NCI-H146 (cell line): ENCODE measurements at regions not wholly inside any gene's neighbourhood (a gene's known extent, or its start where the extent isn't known, plus 50 kb on each side); places are given as distances from the start of the nearest gene placed in this dataset.

Experiments used
- DNase-seq: peaks from one replicate; lab custom pipeline; 2025; lab: John Stamatoyannopoulos, UW

DNA sequence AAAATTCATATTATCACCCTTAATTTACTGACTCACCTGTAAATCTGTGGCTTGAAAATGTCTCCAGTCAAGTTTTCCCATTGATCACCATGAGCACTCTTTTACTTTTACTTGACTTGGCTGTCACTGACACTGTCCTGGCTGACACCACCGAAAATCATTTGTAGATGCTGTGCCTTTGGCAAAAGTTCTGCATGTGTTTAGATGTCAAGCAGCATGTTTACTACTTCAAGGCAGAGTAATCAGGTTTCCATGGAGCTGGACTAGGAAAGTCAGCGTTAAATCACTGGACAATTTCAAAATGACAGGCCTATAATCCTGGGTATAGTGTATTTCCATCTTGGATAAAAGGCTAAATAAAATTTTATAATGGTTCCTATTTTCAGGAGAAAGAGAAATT, 1530.6 kb upstream of the CDH6 start:
- no peak for DNase-seq

DNA sequence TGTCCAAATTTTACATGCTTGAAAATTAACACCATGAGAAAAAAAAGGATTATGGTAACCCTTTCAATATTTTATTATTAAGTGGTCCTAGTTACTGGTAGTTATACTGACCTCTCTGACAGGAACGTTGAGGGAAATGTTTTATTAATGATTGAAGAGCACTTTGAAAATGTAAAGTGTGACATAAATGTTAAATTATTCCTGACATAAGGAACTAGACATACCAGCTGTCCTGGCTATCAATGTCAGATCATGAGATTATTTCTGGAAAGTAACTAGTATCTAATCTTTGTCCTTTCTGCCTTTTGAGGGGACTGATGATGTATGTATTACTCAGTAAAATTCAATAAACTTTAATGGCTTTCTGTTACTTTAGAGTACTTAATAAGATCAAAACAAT, 1538.5 kb upstream of the CDH6 start:
- DNase-seq = no peak

DNA sequence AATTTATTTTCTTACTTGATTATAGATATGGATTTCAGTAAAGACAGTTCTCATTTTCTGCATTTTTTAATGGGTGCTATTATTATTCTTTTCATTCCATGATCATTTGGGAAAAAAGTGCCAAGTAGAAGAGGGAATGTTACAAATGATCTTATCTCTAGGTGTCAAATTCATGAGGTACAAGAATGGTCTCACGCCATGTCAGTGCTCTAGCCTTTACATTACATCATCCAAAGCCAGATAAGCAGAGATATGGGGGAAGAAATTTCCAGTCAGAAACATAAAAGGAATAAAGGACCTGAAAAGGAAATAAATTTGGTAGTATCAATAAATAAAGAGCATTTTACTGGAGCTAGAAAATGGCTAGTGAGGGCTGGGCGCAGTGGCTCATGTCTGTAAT, 1544.2 kb upstream of the CDH6 start:
- DNase-seq = no peak

DNA sequence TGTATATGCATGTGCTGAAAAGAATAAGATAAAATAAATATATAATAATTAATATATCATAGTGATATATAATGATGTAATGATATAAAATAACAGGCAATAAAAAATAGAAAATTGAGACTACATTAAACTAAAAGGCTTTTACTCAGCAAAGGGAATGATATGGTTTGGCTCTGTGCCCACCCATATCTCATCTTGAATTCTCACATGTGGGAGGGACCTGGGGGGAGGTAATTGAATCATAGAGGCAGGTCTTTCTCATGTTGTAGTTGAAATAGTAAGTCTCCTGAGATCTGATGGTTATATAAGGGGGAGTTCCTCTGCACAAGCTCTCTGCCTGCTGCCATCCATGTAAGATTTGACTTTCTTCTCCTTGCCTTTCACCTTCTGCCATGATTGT, 1550.9 kb upstream of the CDH6 start:
- no peak for DNase-seq

- DNase-seq = no peak
Observed at GRCh38 chr5:29614206-29614605, 1579.3 kb upstream of the CDH6 start.

DNA sequence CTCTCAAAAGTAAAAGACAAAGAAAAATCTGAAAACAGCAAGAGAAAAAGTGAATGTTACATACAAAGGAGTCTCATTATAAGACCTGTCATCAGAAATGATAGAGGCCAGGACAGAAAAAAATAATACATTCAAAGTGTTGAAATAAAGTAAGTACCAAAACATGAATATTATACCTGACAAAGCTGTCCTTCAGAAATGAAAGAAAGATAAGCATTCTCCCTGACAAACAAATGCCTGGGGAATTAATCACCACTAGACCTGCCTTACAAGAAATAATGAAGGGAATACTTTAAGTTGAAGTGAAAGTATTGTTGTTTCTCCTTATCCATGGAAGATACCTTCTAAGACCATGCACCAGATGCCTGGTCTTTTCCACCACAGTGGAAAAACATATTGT, 1605.2 kb upstream of the CDH6 start:
- DNase-seq = no peak

DNA sequence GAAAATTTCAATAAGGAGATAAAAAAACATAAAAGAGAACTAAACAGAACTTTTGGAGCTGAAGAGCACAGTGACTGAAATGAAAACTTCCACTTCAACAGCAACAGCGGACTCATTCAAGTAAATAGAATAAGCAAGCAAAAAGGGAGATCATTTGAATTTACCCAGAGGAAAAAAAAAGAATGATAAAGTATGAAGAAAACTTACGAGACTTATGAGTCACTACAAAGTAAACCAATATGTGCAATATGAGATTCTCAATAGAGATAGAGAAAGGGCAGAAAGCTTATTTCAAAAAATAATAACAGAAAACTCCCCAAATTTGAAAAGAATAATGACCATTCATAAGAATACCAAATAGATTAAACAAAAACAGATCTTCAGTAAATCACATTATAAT, 1605.7 kb upstream of the CDH6 start:
- no peak for DNase-seq

GRCh38 chr5:29568028-29568427, 1625.5 kb upstream of the CDH6 start:
- no peak for DNase-seq

GRCh38 chr5:29561564-29561963, 1631.9 kb upstream of the CDH6 start:
- DNase-seq = no peak

GRCh38 chr5:29550523-29550922, 1643.0 kb upstream of the CDH6 start:
- no peak for DNase-seq

DNA sequence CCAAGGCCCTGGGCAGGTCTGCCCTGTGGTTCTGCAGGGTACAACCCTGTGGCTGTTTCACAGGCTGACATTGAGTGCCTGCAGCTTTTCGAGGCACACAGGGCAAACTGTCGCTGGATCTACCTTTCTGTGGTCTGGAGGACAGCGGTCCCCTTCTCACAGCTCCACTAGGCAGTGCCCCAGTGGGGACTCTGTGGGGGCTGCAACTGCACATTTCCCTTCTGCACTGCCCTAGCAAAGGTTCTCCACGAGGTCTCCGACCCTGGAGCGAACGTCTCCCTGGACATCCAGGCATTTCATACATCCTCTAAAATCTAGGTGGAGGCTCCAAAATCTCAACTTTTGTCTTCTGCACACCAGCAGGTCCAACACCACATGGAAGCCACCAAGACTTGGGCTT, 1645.2 kb upstream of the CDH6 start:
- no peak for DNase-seq

DNA sequence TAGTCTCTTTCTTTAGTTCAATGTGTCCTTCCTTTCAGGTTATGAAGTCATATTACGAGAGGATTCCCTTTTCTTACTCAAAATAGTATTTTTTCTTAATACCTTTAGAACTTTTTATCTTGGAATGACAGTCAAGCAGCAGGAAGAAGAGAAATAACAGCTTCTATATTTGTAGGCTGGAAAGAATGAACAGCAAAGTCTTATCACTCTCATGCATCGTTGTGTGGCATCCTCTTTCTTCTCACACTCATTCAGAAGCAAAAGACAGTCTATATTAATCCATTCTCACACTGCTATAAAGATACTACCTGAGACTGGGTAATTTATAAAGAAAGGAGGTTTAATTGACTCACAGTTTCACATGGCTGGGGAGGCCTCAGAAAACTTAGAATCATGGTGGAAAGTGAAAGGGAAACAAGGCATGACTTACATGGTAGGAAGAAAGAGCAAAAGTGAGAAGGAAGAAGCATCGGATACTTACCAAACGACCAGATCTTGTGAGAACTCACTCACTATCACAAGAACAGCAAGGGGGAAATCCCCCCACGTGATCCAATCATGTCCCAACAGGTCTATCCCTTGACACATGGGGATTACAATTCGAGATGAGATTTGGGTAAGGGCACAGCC, 1646.1 kb upstream of the CDH6 start:
- no peak for DNase-seq

GRCh38 chr5:29543501-29543900, 1650.0 kb upstream of the CDH6 start:
- DNase-seq = no peak

DNA sequence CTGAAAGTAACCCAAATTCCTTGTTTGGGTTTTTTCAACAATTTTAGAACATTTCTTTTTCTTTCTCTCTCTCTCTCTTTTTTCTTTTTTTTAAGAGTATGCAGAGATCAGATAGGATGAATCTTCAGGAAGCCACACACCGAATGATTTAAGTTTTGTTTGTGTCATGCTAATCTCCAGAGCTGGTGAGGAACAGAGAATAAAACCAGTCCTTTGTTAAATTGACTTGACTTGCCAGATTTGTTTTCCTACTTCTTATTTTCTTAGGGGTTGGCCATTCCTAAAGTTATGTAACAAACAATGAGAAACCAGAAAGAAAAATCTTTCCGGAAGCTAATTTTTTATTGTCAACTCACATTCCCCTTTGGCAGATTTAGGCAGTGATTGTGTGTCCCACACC, 1669.3 kb upstream of the CDH6 start:
- DNase-seq = no peak

- DNase-seq = peak; percentile 32
Observed at GRCh38 chr5:29518176-29518575, 1675.3 kb upstream of the CDH6 start.

GRCh38 chr5:29516224-29516623, 1677.3 kb upstream of the CDH6 start:
- DNase-seq = no peak

DNA sequence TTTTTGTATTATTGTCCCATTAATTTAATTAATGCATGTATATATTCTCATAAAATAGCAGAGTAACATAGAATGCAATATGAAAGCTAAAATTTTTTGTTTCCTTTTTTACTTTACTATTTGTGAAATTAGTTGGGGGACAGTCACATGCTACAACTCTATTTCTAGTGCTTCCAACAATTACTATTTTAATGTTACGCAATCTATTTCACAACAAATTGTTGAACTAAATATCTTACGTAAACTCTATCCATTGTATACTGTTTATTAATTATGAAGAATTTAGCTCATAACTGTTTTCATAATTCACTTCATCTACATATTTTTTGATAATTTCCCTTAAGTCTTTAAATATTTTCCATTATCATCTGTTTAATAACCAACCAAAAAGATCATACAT, 1685.4 kb upstream of the CDH6 start:
- no peak for DNase-seq

GRCh38 chr5:29504411-29504810, 1689.1 kb upstream of the CDH6 start:
- DNase-seq = no peak

DNA sequence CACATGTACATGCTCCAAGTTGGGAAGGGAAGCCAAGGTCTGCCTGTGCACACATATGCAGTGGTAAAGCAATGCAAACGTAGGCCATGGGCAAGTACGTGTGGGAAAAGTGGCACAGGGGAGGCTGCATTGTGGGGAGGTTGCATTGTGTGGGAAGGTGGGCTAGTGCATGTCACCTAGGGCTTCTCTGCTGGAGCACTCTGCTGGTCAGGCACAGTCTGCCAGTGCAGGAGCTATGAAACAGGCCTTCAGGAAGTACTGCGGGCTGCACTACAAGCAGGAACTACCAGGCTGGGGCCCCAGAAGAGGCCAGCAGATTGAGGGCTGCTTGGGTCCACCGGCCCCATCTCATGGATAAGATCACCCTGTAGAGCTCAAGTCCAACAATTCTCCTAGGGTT, 1694.6 kb upstream of the CDH6 start:
- DNase-seq = no peak

DNA sequence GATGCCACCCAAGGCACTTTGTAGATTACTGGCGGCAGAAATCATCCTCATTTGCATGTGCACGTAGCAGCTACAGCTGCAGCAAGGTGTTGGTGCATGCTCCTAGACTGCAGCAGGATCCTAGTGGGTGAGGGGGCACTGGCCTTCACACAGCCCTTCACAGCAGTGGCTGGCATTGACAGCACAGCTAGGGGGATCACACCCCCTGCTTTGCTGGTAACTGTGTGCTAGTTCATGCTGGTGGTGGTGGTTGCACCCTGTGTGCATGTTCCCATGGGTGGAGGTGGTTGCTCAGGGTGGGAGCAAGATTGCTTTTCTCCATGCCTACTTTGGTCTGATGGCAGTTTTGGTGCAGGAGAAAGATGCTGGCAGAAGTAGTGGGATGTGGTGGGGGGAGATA, 1695.1 kb upstream of the CDH6 start:
- DNase-seq = no peak

GRCh38 chr5:29485333-29485732, 1708.2 kb upstream of the CDH6 start:
- no peak for DNase-seq

DNA sequence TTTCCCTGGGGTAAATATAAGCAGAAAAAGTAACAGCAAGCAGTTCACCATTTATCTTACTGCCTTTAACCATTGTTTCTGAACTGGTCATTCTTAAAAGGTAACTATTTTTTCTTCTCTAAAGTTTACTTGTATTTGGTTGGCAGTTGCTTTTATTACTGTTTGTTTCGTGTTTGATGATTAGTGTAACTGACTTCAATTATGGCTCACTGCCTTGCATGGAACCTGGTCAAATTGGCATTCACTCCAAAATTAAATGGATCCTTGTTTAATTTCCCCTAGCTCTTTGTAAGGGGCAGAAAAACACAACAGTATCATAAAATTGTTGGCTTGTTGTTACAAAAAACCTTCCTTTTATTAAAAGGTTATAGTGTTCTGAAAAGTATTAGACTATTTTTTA, 1723.9 kb upstream of the CDH6 start:
- no peak for DNase-seq

DNA sequence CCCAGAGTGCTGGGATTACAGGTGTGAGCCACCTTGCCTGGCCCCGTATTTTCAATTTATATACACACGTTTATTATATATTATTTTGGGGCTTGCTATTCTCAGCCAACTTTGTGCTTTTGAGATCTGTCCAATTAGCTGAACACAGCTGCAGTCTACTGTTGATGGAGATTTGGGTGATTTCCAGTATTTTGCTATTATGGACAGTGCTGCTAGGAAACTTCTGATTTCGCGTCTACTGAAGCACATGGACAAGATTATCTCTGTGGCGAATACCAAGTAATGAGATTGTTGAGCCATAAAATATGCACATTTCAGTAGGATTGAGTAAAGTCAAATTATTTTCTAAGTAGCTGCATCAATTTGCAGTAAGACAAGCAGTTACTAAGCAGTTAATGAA, 1731.2 kb upstream of the CDH6 start:
- no peak for DNase-seq

DNA sequence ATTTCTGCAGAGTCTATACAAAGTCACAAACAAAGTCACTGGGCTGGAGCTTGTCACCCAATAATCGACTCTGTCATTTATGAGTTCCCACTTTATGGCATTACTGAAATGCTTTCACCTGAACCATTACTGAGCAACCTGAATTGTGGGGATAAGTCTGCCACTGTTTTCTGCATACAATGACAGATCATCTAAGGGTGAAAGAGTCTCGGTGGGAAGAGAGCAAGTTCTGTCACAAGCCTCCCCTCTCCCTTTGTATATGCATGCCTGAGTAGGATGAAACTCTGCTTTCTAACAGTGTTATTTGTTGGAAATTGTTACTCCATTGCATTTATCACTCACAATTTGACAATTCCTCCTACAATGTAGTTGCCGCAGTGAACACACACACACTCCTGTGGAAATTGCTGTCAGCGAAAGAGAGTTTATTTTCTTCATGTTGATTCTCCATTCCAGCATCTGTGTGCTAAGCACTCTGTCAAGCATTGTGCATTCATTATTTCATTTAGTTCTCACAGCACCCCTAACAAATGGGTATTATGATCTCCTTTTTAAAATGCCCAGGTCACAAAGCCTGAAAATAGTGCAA, 1732.4 kb upstream of the CDH6 start:
- DNase-seq = no peak
